Breast epithelium (tissue), 4 donors: ENCODE measurements at regions not wholly inside any gene's neighbourhood (a gene's known extent, or its start where the extent isn't known, plus 50 kb on each side); places are given as distances from the start of the nearest gene placed in this dataset.

Experiments
- DNase-seq, 2 donors: peaks; one replicate each; pipeline ENCODE4 v3.0.0-alpha.2; 2019; ENCODE audit warnings: low spot score in 2 of 2
- H3K27ac ChIP-seq, 2 donors: fragments of 200-600 bp; sonication (generic) in 1 of 2; one replicate each; pipeline ENCODE4 v1.5.1; 2016 to 2019; ENCODE audit warnings: mild to moderate bottlenecking in 1 of 2
- H3K27me3 ChIP-seq, 2 donors: fragments of 200-600 bp; sonication (generic) in 1 of 2; one replicate each; pipeline versions ENCODE4 v1.5.1 to v1.6.0; 2017 to 2019; ENCODE audit warnings: control low read depth in 1 of 2, mild to moderate bottlenecking in 1 of 2
- H3K36me3 ChIP-seq: fragments of 200-600 bp; one replicate; pipeline ENCODE4 v1.5.1; 2019
- H3K4me1 ChIP-seq, 2 donors: fragments of 200-600 bp; sonication (generic); one replicate each; pipeline ENCODE4 v1.5.1; 2016 to 2019; ENCODE audit warnings: control low read depth in 1 of 2
- H3K4me3 ChIP-seq, 3 donors: fragments of 200-600 bp; sonication (generic); 1 replicate in 2 of 3; 2 replicates in 1 of 3; pipeline ENCODE4 v1.5.1; 2016 to 2019; ENCODE audit warnings: mild to moderate bottlenecking in 3 of 3, moderate library complexity in 2 of 3
- H3K9me3 ChIP-seq, 2 donors: fragments of 200-600 bp; sonication (generic) in 1 of 2; one replicate each; pipeline ENCODE4 v1.5.1; 2016 to 2019; ENCODE audit warnings: control low read depth in 1 of 2
- CTCF ChIP-seq, 3 donors: fragments of 450-650 bp; IDR thresholded peaks; one replicate each; pipeline ENCODE4 v1.5.1; 2016 to 2017; ENCODE audit warnings: antibody characterized with exemption in 3 of 3, mild to moderate bottlenecking in 3 of 3, moderate library complexity in 3 of 3
- POLR2A ChIP-seq: fragments of 450-650 bp; IDR thresholded peaks from one replicate; pipeline ENCODE4 v1.6.1; 2016; ENCODE audit warnings: antibody characterized with exemption, mild to moderate bottlenecking, moderate library complexity
- POLR2AphosphoS5 ChIP-seq, 3 donors: sonication (generic); formaldehyde crosslinking; IDR thresholded peaks; one replicate each; pipeline ENCODE4 v1.6.1; 2017; ENCODE audit warnings: antibody characterized with exemption in 3 of 3
- intact Hi-C: fragments of 100-400 bp; cut with DNase I; formaldehyde crosslinking; loops from one replicate; pipeline ENCODE4 v1.15.1; 2023; ENCODE audit warnings: low total_unique reads

GRCh38 chr15:47411733-47412132 lies 305.6 kb upstream of the SEMA6D start:
- no peak overlapping the region for H3K4me3 ChIP-seq

GRCh38 chr15:47412136-47412535 lies 305.2 kb upstream of the SEMA6D start:
- no peak overlapping the region for H3K4me3 ChIP-seq
- intact Hi-C loops, result no loop called here

More at GRCh38 chr15:47411733-47412132, 305.6 kb upstream of the SEMA6D start:
- H3K27me3 ChIP-seq, result no peaks in the 10 kb centered on the region
- no peak overlapping the region for H3K27ac ChIP-seq
- no peaks in the 10 kb centered on the region for H3K36me3 ChIP-seq
- TF ChIP-seq POLR2AphosphoS5 (IDR thresholded peaks at IDR 0.05), result no peak
- no peak for TF ChIP-seq CTCF (IDR thresholded peaks at IDR 0.05)
- no peak for TF ChIP-seq POLR2A
- no peak for DNase-seq
- no peaks in the 10 kb centered on the region for H3K4me1 ChIP-seq
- H3K9me3 ChIP-seq, result no peaks in the 10 kb centered on the region
- intact Hi-C loops, result no loop called here

DNA sequence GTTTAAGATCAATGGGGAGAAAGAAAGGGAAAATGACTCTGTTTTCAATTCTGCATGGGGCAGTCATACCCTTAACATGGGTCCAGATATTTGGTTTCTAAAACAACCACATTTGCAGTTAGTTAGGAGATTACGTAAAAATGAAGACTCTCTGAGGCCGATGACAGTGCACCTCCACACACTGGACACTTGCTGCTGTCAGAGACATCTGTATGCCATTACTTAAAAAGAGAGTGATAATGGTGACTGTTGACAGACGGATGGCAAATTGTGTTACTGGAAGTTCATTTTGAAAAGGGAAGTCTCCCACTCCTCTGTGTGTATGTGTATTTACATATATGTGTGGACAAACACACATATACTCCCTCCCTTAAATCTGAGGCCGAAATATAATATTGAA lies 304.5 kb upstream of the SEMA6D start:
- H3K9me3 ChIP-seq, result no peaks in the 10 kb centered on the region
- no peak overlapping the region for H3K27ac ChIP-seq
- no peak for DNase-seq
- H3K4me3 ChIP-seq, result no peak overlapping the region
- H3K4me1 ChIP-seq, result no peaks in the 10 kb centered on the region
- H3K36me3 ChIP-seq, result no peaks in the 10 kb centered on the region
- TF ChIP-seq POLR2A (no peak), POLR2AphosphoS5 (IDR thresholded peaks at IDR 0.05) (no peak), CTCF (IDR thresholded peaks at IDR 0.05) (no peak)
- no peaks in the 10 kb centered on the region for H3K27me3 ChIP-seq
- intact Hi-C loops, result no loop called here

More at GRCh38 chr15:47412136-47412535, 305.2 kb upstream of the SEMA6D start:
- Histone ChIP-seq H3K36me3 (no peaks in the 10 kb centered on the region), H3K27ac (no peak overlapping the region), H3K27me3 (no peaks in the 10 kb centered on the region), H3K9me3 (no peaks in the 10 kb centered on the region), H3K4me1 (no peaks in the 10 kb centered on the region)
- no peak for DNase-seq
- TF ChIP-seq POLR2A, result no peak
- no peak for TF ChIP-seq CTCF (IDR thresholded peaks at IDR 0.05)
- TF ChIP-seq POLR2AphosphoS5 (IDR thresholded peaks at IDR 0.05), result no peak

- Histone ChIP-seq H3K36me3 (no peaks in the 10 kb centered on the region), H3K9me3 (no peaks in the 10 kb centered on the region), H3K4me3 (no peak overlapping the region), H3K4me1 (no peaks in the 10 kb centered on the region), H3K27ac (no peak overlapping the region), H3K27me3 (no peaks in the 10 kb centered on the region)
- no peak for DNase-seq
- intact Hi-C loops, result no loop called here
- TF ChIP-seq POLR2AphosphoS5 (IDR thresholded peaks at IDR 0.05), result no peak
- no peak for TF ChIP-seq CTCF (IDR thresholded peaks at IDR 0.05)
- TF ChIP-seq POLR2A, result no peak
Observed at GRCh38 chr15:47414207-47414606, 303.1 kb upstream of the SEMA6D start.

DNA sequence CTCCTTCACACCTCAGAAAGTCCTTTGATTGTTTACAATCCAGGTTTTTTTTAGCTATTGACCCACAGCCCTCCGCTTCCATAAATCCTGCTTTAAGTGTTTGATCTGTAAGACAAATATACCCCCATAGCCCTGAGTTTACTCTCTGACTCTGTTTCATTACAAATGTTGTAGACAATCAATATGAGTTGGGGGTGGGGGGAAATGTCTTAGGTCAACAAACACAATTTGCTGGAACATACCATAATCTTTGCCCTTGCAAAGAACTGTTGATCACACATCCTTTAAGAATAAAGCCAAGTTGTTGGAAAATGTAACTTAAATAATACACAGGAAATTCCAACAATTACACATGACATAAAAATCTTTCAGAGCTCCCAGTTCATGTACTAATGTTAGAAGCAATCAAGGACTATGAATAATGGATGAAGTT lies 301.8 kb upstream of the SEMA6D start:
- Histone ChIP-seq H3K4me1 (no peaks in the 10 kb centered on the region), H3K36me3 (no peaks in the 10 kb centered on the region), H3K27ac (no peak overlapping the region), H3K9me3 (no peaks in the 10 kb centered on the region), H3K4me3 (no peak overlapping the region), H3K27me3 (no peaks in the 10 kb centered on the region)
- DNase-seq, result no peak
- intact Hi-C loops, result no loop called here
- TF ChIP-seq POLR2AphosphoS5 (IDR thresholded peaks at IDR 0.05) (no peak), CTCF (IDR thresholded peaks at IDR 0.05) (no peak), POLR2A (no peak)
